ENCODE measurements at regions not wholly inside any gene's neighbourhood (a gene's known extent, or its start where the extent isn't known, plus 50 kb on each side); places are given as distances from the start of the nearest gene placed in this dataset.

DNA sequence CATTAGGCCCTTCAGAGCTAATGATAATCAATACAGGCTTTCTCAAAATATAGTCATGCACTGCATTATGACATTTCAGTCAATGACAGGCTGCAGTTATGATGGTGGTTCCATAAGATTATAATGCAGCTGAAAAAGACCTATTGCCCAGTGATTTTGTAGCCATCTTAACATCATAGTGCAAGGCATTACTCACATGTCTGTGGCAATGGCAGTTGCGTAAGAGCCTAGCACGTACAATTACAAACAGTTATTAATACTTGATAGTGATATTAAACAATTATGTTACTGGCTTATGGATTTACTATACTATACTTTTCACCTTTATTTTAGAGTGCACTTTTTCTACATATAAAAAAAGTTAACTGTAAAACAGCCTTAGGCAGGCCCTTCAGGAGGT, 214.8 kb downstream of the ISL1 start:
- TF ChIP-seq, protein P1, sequence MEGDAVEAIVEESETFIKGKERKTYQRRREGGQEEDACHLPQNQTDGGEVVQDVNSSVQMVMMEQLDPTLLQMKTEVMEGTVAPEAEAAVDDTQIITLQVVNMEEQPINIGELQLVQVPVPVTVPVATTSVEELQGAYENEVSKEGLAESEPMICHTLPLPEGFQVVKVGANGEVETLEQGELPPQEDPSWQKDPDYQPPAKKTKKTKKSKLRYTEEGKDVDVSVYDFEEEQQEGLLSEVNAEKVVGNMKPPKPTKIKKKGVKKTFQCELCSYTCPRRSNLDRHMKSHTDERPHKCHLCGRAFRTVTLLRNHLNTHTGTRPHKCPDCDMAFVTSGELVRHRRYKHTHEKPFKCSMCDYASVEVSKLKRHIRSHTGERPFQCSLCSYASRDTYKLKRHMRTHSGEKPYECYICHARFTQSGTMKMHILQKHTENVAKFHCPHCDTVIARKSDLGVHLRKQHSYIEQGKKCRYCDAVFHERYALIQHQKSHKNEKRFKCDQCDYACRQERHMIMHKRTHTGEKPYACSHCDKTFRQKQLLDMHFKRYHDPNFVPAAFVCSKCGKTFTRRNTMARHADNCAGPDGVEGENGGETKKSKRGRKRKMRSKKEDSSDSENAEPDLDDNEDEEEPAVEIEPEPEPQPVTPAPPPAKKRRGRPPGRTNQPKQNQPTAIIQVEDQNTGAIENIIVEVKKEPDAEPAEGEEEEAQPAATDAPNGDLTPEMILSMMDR (IDR thresholded peaks at IDR 0.05) = no peak
- TF ChIP-seq POLR2AphosphoS5 (IDR thresholded peaks at IDR 0.05; ENCODE audit: low read depth, low read length) (no peak), SIN3A (IDR thresholded peaks at IDR 0.05; ENCODE audit: borderline replicate concordance, insufficient read depth, low read depth, low read length) (no peak)

Data from Panc1 (cell line).